ENCODE measurements at regions not wholly inside any gene's neighbourhood (a gene's known extent, or its start where the extent isn't known, plus 50 kb on each side); places are given as distances from the start of the nearest gene placed in this dataset.

DNA sequence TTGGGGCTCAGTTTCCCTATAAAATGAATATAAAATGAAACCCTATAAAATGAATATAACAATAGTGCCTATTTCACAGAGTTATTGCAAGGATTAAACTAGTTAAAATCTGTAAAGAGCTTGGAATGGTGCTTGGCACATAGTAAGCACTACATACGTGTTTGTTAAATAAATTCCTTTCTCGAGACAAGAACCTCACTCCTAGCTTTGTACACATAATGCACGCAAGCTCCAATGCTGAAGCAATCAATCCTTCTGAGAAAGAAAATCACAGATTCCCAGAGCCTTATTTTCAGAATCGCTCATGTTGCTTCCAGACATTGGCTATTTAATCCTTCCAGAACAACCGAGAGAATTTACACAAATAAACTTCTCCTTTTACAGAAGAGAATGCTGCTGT, 440.9 kb downstream of the IRS1 start:
- TF ChIP-seq, protein P1, sequence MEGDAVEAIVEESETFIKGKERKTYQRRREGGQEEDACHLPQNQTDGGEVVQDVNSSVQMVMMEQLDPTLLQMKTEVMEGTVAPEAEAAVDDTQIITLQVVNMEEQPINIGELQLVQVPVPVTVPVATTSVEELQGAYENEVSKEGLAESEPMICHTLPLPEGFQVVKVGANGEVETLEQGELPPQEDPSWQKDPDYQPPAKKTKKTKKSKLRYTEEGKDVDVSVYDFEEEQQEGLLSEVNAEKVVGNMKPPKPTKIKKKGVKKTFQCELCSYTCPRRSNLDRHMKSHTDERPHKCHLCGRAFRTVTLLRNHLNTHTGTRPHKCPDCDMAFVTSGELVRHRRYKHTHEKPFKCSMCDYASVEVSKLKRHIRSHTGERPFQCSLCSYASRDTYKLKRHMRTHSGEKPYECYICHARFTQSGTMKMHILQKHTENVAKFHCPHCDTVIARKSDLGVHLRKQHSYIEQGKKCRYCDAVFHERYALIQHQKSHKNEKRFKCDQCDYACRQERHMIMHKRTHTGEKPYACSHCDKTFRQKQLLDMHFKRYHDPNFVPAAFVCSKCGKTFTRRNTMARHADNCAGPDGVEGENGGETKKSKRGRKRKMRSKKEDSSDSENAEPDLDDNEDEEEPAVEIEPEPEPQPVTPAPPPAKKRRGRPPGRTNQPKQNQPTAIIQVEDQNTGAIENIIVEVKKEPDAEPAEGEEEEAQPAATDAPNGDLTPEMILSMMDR (IDR thresholded peaks at IDR 0.05; ENCODE audit: low read length, missing control alignments): no peak
- H3K4me3 ChIP-seq (replicated peaks; ENCODE audit: low read depth, low read length): no peak overlapping the region
- no peak for DNase-seq (ENCODE audit: low read depth)

DNA sequence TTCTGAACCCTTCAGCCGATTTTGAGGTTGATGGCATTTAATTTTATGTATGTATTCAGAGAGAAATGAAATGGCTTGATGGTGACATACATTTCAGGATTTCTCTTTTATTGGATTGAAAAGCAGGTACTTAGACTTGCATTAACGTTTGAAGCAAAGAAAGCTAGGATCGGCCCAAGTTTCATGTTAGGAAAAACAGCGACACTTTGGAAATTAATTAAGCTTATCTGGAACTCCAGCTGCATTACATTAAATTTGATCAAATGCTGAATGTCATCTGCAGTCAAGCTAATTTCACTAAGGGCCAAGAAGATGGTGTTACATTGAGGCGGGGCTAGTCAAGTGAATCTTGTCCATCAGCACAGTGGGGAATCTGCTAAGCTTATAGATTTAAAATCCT, 441.8 kb downstream of the IRS1 start:
- no peak for DNase-seq (ENCODE audit: low read depth)
- TF ChIP-seq, protein P1 (IDR thresholded peaks at IDR 0.05; ENCODE audit: low read length, missing control alignments): no peak
- no peak overlapping the region for H3K4me3 ChIP-seq (replicated peaks; ENCODE audit: low read depth, low read length)

DNA sequence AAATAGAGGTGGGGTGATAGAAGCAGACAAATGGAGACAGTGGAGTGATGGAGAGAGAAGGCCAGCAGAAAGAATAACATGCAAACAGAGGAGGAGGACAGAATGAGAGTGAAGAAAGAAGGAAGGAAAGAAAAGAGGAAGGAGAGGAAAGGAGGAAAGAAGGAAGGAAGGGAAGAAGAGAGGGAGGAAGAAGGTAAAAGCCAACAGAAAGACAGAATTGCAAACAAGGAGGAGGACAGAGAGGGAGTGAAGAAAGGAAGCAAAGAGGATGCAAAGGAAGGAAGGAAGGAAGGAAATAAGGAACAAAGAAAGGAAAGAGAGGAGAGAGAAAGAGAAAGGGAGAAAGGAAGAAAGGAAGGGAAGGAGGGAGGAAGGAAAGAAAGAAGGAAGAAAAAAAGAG, 444.0 kb downstream of the IRS1 start:
- TF ChIP-seq, protein P1 (IDR thresholded peaks at IDR 0.05; ENCODE audit: low read length, missing control alignments): no peak
- H3K4me3 ChIP-seq (replicated peaks; ENCODE audit: low read depth, low read length): no peak overlapping the region
- no peak for DNase-seq (ENCODE audit: low read depth)

DNA sequence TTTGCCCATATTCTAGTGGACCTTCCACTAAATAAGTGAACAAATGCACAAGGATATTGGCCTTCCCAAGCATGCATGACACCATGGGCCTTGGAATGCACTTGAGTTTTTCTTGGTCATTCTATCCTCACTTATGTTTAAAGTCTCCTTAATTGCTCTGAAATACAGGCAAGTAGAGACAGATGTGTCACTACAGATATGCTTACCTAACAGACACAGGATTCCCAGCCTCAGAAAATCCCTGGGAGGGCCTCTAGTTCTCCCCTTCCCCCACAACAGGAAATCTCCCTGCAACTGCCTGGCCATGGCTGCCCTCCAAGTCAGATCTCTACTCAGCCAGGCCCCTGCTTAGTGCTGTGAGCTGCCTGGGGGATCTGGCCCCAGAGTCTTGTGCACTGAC, 445.2 kb downstream of the IRS1 start:
- TF ChIP-seq, protein P1 (IDR thresholded peaks at IDR 0.05; ENCODE audit: low read length, missing control alignments): no peak
- DNase-seq (ENCODE audit: low read depth): peak; percentile 55
- H3K4me3 ChIP-seq (replicated peaks; ENCODE audit: low read depth, low read length): no peak overlapping the region

DNA sequence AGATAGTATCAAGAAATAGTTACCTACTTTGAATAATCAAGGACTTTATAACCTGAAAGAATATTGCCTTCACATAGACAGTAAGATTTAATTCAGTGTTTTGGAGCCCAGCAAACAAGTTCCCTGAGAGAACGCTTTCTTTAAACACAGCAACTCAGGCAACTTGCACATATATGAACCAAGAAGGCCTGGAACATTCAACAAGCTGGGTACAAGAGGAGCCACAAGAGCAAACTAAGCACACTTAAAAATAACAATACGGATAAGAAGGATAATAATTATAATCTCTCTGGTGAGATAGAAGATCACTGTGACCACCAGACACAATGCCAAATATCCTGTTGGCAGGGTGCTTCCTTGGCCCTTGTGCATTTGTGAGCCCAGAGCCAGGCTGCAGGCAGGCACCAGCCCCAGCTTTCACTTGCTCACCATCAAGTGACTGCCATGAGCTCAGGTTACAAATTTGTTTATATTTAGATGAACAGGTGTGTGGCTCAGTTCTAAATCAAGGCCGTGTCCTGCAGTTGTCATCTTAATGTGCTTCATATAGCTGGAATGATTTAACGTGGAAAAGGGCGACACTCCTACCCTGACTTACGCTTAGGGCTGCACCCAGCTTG, 446.6 kb downstream of the IRS1 start:
- TF ChIP-seq, protein P1 (IDR thresholded peaks at IDR 0.05; ENCODE audit: low read length, missing control alignments): no peak
- DNase-seq (ENCODE audit: low read depth): no peak
- H3K4me3 ChIP-seq (replicated peaks; ENCODE audit: low read depth, low read length): no peak overlapping the region

DNA sequence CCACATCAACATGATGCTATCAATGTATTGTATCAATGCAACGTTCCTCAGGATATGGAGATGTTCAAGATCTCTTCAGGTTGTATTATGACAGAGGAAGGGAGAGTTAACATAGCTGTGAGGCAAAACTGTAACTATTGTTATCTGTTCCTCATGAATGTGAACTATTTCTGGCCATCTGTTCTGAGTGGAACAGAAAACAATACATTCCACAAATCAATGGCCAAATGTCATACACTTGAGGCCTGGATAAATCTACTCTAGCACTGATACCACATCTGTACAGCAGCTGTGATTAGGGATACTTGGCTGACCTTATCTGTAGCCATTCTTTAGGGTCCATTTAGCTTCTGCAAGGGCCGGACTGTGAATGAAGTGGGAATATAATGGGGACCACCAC, 447.9 kb downstream of the IRS1 start:
- no peak overlapping the region for H3K4me3 ChIP-seq (replicated peaks; ENCODE audit: low read depth, low read length)
- TF ChIP-seq, protein P1 (IDR thresholded peaks at IDR 0.05; ENCODE audit: low read length, missing control alignments): no peak
- DNase-seq (ENCODE audit: low read depth): peak; percentile 43

DNA sequence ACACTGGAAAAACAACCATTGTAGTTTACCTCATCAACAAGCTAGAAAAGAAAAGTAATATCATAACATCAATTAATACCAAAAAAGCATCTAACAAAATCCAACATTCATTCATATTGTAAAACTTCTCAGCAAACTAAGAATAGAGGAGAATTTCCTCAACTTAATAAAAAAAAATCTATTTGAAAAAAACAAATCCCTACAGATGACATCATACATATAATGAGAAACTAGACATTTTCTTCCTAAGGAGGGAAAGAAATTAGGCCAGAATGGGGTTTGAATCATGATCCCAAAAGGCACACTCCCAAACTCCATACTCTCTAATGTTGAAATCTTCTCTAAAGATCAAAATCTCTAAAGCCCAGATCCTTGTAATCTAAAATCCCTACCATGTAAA, 460.0 kb downstream of the IRS1 start:
- no peak for DNase-seq (ENCODE audit: low read depth)
- H3K4me3 ChIP-seq (replicated peaks; ENCODE audit: low read depth, low read length): no peak overlapping the region
- TF ChIP-seq, protein P1 (IDR thresholded peaks at IDR 0.05; ENCODE audit: low read length, missing control alignments): no peak

Measured in fibroblast of pulmonary artery (primary cell).